ENCODE measurements at regions not wholly inside any gene's neighbourhood (a gene's known extent, or its start where the extent isn't known, plus 50 kb on each side); places are given as distances from the start of the nearest gene placed in this dataset.

- DNase-seq = no peak
Measured at GRCh38 chr6:153780011-153780410, 259.0 kb upstream of the OPRM1 start.

- no peak for DNase-seq
Measured at GRCh38 chr6:153778216-153778615, 260.8 kb upstream of the OPRM1 start.

- DNase-seq = no peak
Measured at GRCh38 chr6:153771577-153771976, 267.5 kb upstream of the OPRM1 start.

GRCh38 chr6:153767127-153767526 lies 271.9 kb upstream of the OPRM1 start:
- DNase-seq = no peak

- no peak for DNase-seq
Measured at GRCh38 chr6:153758516-153758915, 280.5 kb upstream of the OPRM1 start.

- no peak for DNase-seq
Measured at GRCh38 chr6:153735761-153736160, 303.3 kb upstream of the OPRM1 start.

- DNase-seq = no peak
Measured at GRCh38 chr6:153729189-153729588, 309.9 kb upstream of the OPRM1 start.

- DNase-seq = no peak
Measured at GRCh38 chr6:153727885-153728284, 311.2 kb upstream of the OPRM1 start.

GRCh38 chr6:153725456-153725855 lies 313.6 kb upstream of the OPRM1 start:
- DNase-seq = no peak

- no peak for DNase-seq
Measured at GRCh38 chr6:153720732-153721131, 318.3 kb upstream of the OPRM1 start.

GRCh38 chr6:153705429-153705828 lies 333.6 kb upstream of the OPRM1 start:
- no peak for DNase-seq

GRCh38 chr6:153702671-153703070 lies 336.4 kb upstream of the OPRM1 start:
- DNase-seq = no peak

GRCh38 chr6:153698637-153699036 lies 340.4 kb upstream of the OPRM1 start:
- DNase-seq = no peak

GRCh38 chr6:153698001-153698400 lies 341.0 kb upstream of the OPRM1 start:
- no peak for DNase-seq

- DNase-seq = no peak
Measured at GRCh38 chr6:153677522-153677921, 361.5 kb upstream of the OPRM1 start.

- no peak for DNase-seq
Measured at GRCh38 chr6:153673750-153674149, 365.3 kb upstream of the OPRM1 start.

- DNase-seq = no peak
Measured at GRCh38 chr6:153673225-153673624, 365.8 kb upstream of the OPRM1 start.

GRCh38 chr6:153670403-153671026 lies 368.5 kb upstream of the OPRM1 start:
- DNase-seq = no peak

- no peak for DNase-seq
Measured at GRCh38 chr6:153668758-153669157, 370.3 kb upstream of the OPRM1 start.

- DNase-seq = no peak
Measured at GRCh38 chr6:153662982-153663381, 376.1 kb upstream of the OPRM1 start.

GRCh38 chr6:153645326-153645725 lies 393.7 kb upstream of the OPRM1 start:
- DNase-seq = no peak

GRCh38 chr6:153644000-153644399 lies 395.0 kb upstream of the OPRM1 start:
- no peak for DNase-seq

- DNase-seq = no peak
Measured at GRCh38 chr6:153634416-153634815, 404.6 kb upstream of the OPRM1 start.

GRCh38 chr6:153625089-153625488 lies 414.0 kb upstream of the OPRM1 start:
- no peak for DNase-seq

- DNase-seq = no peak
Measured at GRCh38 chr6:153624528-153624927, 414.5 kb upstream of the OPRM1 start.

- DNase-seq = no peak
Measured at GRCh38 chr6:153623496-153623895, 415.5 kb upstream of the OPRM1 start.

Data from stimulated activated CD4-positive, alpha-beta T cell treated with anti-CD3 and anti-CD28 coated beads, Interleukin-1b, Interleukin-23, amount 100 ng/mL, for 48 hours (primary cell).